Fibroblast of the aortic adventitia (primary cell): ENCODE measurements at regions not wholly inside any gene's neighbourhood (a gene's known extent, or its start where the extent isn't known, plus 50 kb on each side); places are given as distances from the start of the nearest gene placed in this dataset.

ENCODE experiments used
- DNase-seq: peaks from one replicate; pipeline ENCODE4 v3.0.0-alpha.2; 2010; ENCODE audit warnings: low read depth
- H3K4me3 ChIP-seq: 2 replicates; pipeline ENCODE4 v1.5.1; 2011; ENCODE audit warnings: low read depth, mild to moderate bottlenecking, control low read depth, low read length, moderate library complexity
- CTCF ChIP-seq: IDR thresholded peaks from 2 replicates; pipeline ENCODE4 v1.5.1; 2011; ENCODE audit warnings: mild to moderate bottlenecking, low read length, control low read depth, inconsistent platforms; ENCODE audit not compliant: insufficient read depth

GRCh38 chr4:126698224-126698623 lies 934.5 kb upstream of the INTU start:
- no peak for DNase-seq
- H3K4me3 ChIP-seq = no peak overlapping the region
- no peak for TF ChIP-seq CTCF

GRCh38 chr4:126701756-126702155 lies 931.0 kb upstream of the INTU start:
- DNase-seq = peak; percentile 70
- no peak for TF ChIP-seq CTCF
- no peak overlapping the region for H3K4me3 ChIP-seq

- DNase-seq = no peak
- TF ChIP-seq CTCF = no peak
- H3K4me3 ChIP-seq = no peak overlapping the region
These were observed 930.0 kb upstream of the INTU start for GRCh38 chr4:126702747-126703146.

GRCh38 chr4:126705266-126705665 lies 927.5 kb upstream of the INTU start:
- no peak for DNase-seq
- no peak for TF ChIP-seq CTCF
- no peak overlapping the region for H3K4me3 ChIP-seq

GRCh38 chr4:126708716-126709115 lies 924.0 kb upstream of the INTU start:
- DNase-seq = no peak
- TF ChIP-seq CTCF = no peak
- H3K4me3 ChIP-seq = no peak overlapping the region

- no peak for DNase-seq
- H3K4me3 ChIP-seq = no peak overlapping the region
- TF ChIP-seq CTCF = no peak
These were observed 921.8 kb upstream of the INTU start for GRCh38 chr4:126710935-126711334.

- no peak for DNase-seq
- no peak overlapping the region for H3K4me3 ChIP-seq
- no peak for TF ChIP-seq CTCF
These were observed 917.7 kb upstream of the INTU start for GRCh38 chr4:126715067-126715466.
